ENCODE measurements at regions not wholly inside any gene's neighbourhood (a gene's known extent, or its start where the extent isn't known, plus 50 kb on each side); places are given as distances from the start of the nearest gene placed in this dataset.

DNA sequence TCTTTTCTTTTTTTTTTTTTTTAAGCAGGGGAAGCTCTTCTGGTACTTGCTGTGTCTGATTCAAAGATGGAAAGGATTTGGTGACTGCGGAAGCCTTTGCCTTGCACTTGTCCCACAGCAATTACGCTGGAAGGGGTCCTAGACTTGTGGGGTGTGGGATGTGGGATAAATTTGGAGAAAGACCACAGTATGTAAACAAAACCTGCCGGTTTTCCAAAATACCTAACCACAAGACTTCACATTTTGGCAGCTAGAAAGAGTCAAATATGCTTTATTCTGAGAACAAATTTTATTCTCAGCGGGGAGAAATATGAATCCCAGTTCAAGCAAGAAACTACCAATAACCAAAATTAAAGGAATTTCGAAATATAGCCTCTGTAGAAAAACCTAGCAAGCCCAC is 176.5 kb downstream of the SPRY2 start:
- TF ChIP-seq EZH2phosphoT487 (IDR thresholded peaks at IDR 0.05; ENCODE audit: borderline replicate concordance, low read length) = no peak
- TF ChIP-seq, protein P1, sequence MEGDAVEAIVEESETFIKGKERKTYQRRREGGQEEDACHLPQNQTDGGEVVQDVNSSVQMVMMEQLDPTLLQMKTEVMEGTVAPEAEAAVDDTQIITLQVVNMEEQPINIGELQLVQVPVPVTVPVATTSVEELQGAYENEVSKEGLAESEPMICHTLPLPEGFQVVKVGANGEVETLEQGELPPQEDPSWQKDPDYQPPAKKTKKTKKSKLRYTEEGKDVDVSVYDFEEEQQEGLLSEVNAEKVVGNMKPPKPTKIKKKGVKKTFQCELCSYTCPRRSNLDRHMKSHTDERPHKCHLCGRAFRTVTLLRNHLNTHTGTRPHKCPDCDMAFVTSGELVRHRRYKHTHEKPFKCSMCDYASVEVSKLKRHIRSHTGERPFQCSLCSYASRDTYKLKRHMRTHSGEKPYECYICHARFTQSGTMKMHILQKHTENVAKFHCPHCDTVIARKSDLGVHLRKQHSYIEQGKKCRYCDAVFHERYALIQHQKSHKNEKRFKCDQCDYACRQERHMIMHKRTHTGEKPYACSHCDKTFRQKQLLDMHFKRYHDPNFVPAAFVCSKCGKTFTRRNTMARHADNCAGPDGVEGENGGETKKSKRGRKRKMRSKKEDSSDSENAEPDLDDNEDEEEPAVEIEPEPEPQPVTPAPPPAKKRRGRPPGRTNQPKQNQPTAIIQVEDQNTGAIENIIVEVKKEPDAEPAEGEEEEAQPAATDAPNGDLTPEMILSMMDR (IDR thresholded peaks at IDR 0.05; ENCODE audit: low read depth, low read length, poor library complexity, severe bottlenecking) = no peak
- H3K9me3 ChIP-seq (ENCODE audit: control insufficient read depth, insufficient read depth, low read length) = no peaks in the 10 kb centered on the region
- H3F3A ChIP-seq (ENCODE audit: control insufficient read depth, insufficient read depth) = no peaks in the 10 kb centered on the region
- H3K27me3 ChIP-seq (ENCODE audit: control insufficient read depth, low read length) = no peaks in the 10 kb centered on the region
- H3K4me1 ChIP-seq (ENCODE audit: control insufficient read depth, low read length) = no peaks in the 10 kb centered on the region
- no peak overlapping the region for H3K27ac ChIP-seq (ENCODE audit: low read depth, low read length)
- H3K4me3 ChIP-seq (ENCODE audit: low read length) = no peak overlapping the region
- no peaks in the 10 kb centered on the region for H3K9me2 ChIP-seq (replicated peaks; ENCODE audit: control insufficient read depth, low read length)
- H3K79me2 ChIP-seq (ENCODE audit: control insufficient read depth, low read length) = no peaks in the 10 kb centered on the region
- no peak overlapping the region for H3K4me2 ChIP-seq (ENCODE audit: low read length)
- no peaks in the 10 kb centered on the region for H4K20me1 ChIP-seq (ENCODE audit: control insufficient read depth, insufficient read depth, low read depth, low read length)
- H3K36me3 ChIP-seq (ENCODE audit: control insufficient read depth, low read length) = no peaks in the 10 kb centered on the region

DNA sequence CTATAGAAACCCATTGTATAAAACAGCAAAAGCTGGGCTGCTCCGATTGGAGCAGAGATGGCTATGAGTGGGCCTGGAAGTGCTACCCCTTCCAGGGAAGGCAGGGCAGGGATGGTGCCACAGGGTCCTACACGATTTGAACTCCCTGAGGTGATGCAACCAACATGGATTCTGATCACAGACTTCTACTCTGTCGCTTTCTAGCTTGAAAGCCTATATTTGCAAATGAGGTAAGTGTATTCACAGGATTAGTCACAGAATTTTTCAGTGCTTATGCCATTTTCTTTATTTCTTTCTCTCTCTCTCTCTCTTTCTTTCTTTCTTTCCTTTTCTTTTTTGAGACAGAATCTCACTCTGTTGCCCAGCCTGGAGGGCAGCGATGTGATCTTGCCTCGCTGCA is 179.0 kb downstream of the SPRY2 start:
- Histone ChIP-seq H3K79me2 (ENCODE audit: control insufficient read depth, low read length) (no peaks in the 10 kb centered on the region), H4K20me1 (ENCODE audit: control insufficient read depth, insufficient read depth, low read depth, low read length) (no peaks in the 10 kb centered on the region), H3K9me2 (replicated peaks; ENCODE audit: control insufficient read depth, low read length) (no peaks in the 10 kb centered on the region), H3K4me2 (ENCODE audit: low read length) (no peak overlapping the region), H3F3A (ENCODE audit: control insufficient read depth, insufficient read depth) (no peaks in the 10 kb centered on the region), H3K27ac (ENCODE audit: low read depth, low read length) (no peak overlapping the region), H3K4me1 (ENCODE audit: control insufficient read depth, low read length) (no peaks in the 10 kb centered on the region), H3K9me3 (ENCODE audit: control insufficient read depth, insufficient read depth, low read length) (no peaks in the 10 kb centered on the region), H3K27me3 (ENCODE audit: control insufficient read depth, low read length) (no peaks in the 10 kb centered on the region), H3K36me3 (ENCODE audit: control insufficient read depth, low read length) (no peaks in the 10 kb centered on the region), H3K4me3 (ENCODE audit: low read length) (no peak overlapping the region)
- TF ChIP-seq EZH2phosphoT487 (IDR thresholded peaks at IDR 0.05; ENCODE audit: borderline replicate concordance, low read length) = no peak
- TF ChIP-seq, protein P1 (IDR thresholded peaks at IDR 0.05; ENCODE audit: low read depth, low read length, poor library complexity, severe bottlenecking) = no peak

DNA sequence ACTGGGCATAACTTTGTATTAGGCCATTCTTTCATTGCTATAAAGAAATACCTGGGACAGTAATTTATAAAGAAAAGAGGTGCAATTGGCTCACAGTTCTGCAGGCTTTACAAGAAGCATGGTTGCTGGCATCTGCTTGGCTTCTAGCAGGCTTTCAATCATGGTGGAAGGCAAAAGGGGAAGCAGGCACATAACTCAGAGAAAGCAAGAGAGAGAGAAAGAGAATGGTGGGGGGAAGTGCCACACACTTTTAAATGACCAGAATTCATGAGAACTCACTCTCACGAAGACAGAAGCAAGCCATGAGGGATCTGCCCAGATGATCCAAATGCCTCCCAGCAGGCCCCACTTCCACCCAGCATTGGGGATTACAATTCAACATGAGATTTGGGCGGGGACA is 179.7 kb downstream of the SPRY2 start:
- Histone ChIP-seq H3K4me2 (ENCODE audit: low read length) (no peak overlapping the region), H3F3A (ENCODE audit: control insufficient read depth, insufficient read depth) (no peaks in the 10 kb centered on the region)
- TF ChIP-seq, protein P1 (IDR thresholded peaks at IDR 0.05; ENCODE audit: low read depth, low read length, poor library complexity, severe bottlenecking) = no peak
- no peak for TF ChIP-seq EZH2phosphoT487 (IDR thresholded peaks at IDR 0.05; ENCODE audit: borderline replicate concordance, low read length)

DNA sequence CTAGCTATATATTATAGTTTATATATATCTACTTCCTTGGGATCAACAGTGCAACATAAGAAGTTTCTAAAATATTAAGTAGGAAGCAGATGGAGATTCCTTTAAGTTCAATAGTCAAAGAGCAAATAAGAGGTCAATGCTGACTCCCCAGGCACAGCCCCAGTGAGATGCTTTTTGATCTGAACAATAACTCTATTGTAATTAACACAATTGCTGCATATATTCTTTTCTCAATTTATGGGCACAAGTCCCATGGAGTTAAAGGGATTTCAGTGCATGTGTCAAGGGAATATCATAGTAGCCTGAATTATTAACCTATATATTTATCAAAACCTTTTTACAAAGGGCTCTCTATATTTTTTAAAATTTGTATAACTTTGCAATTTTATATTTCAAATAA is 180.8 kb downstream of the SPRY2 start:
- H3K36me3 ChIP-seq (ENCODE audit: control insufficient read depth, low read length) = no peaks in the 10 kb centered on the region
- no peaks in the 10 kb centered on the region for H3K4me1 ChIP-seq (ENCODE audit: control insufficient read depth, low read length)
- no peaks in the 10 kb centered on the region for H4K20me1 ChIP-seq (ENCODE audit: control insufficient read depth, insufficient read depth, low read depth, low read length)
- no peaks in the 10 kb centered on the region for H3K79me2 ChIP-seq (ENCODE audit: control insufficient read depth, low read length)
- no peaks in the 10 kb centered on the region for H3F3A ChIP-seq (ENCODE audit: control insufficient read depth, insufficient read depth)
- H3K9me2 ChIP-seq (replicated peaks; ENCODE audit: control insufficient read depth, low read length) = no peaks in the 10 kb centered on the region
- no peaks in the 10 kb centered on the region for H3K9me3 ChIP-seq (ENCODE audit: control insufficient read depth, insufficient read depth, low read length)
- H3K4me2 ChIP-seq (ENCODE audit: low read length) = no peak overlapping the region
- H3K4me3 ChIP-seq (ENCODE audit: low read length) = no peak overlapping the region
- no peaks in the 10 kb centered on the region for H3K27me3 ChIP-seq (ENCODE audit: control insufficient read depth, low read length)
- TF ChIP-seq EZH2phosphoT487 (IDR thresholded peaks at IDR 0.05; ENCODE audit: borderline replicate concordance, low read length) = no peak
- TF ChIP-seq, protein P1 (IDR thresholded peaks at IDR 0.05; ENCODE audit: low read depth, low read length, poor library complexity, severe bottlenecking) = no peak
- H3K27ac ChIP-seq (ENCODE audit: low read depth, low read length) = no peak overlapping the region

More for the DNA sequence above, 179.7 kb downstream of the SPRY2 start:
- Histone ChIP-seq H3K9me2 (replicated peaks; ENCODE audit: control insufficient read depth, low read length) (no peaks in the 10 kb centered on the region), H3K4me3 (ENCODE audit: low read length) (no peak overlapping the region), H3K36me3 (ENCODE audit: control insufficient read depth, low read length) (no peaks in the 10 kb centered on the region), H4K20me1 (ENCODE audit: control insufficient read depth, insufficient read depth, low read depth, low read length) (no peaks in the 10 kb centered on the region), H3K79me2 (ENCODE audit: control insufficient read depth, low read length) (no peaks in the 10 kb centered on the region), H3K9me3 (ENCODE audit: control insufficient read depth, insufficient read depth, low read length) (no peaks in the 10 kb centered on the region), H3K4me1 (ENCODE audit: control insufficient read depth, low read length) (no peaks in the 10 kb centered on the region), H3K27me3 (ENCODE audit: control insufficient read depth, low read length) (no peaks in the 10 kb centered on the region), H3K27ac (ENCODE audit: low read depth, low read length) (no peak overlapping the region)

Data from DOHH2 (cell line).